ENCODE measurements at regions not wholly inside any gene's neighbourhood (a gene's known extent, or its start where the extent isn't known, plus 50 kb on each side); places are given as distances from the start of the nearest gene placed in this dataset.

DNA sequence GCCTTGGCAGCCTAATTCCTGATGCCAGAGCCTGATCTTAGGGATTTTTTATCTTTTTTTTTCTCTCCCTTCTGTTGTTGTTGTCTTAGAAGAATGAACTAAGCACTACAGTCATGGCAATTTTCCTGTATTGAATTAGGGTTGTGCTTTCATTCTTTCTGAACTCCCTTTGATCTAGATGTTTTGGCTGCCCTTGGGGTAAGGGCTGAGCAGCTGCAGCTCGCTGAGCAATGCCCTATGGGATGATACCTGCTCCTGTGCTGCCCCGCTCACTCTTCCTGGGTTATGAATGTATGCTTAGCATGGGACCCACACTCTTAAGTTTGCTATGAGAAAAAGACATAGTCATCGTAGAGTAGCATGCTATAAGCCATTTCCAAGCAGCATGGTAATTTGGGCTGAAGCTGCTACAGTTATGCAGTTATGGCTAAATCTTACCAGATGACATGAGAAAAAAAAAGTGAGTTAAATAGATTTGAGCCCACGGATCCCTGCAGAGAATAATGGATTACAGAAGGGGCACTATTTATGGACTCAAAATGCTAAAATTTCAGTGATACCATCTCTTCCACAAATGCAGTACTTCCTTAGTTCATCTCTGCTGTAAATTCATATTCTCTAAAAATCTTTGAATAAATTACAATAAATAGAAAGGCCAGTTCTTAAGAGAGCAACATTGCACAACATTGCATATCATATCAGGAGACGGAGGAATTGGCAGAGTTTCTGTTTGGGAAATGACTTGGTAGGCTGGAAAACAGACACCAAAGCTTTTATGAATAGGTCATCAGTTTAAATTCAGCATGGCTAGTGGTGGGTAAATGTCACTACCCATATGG is 79.2 kb upstream of the PTHLH start:
- TF ChIP-seq TCF12 (IDR thresholded peaks at IDR 0.05), result no peak
- no peak for TF ChIP-seq TCF12 (CRISPR knock-in tag; IDR thresholded peaks at IDR 0.05)
- no peak for TF ChIP-seq GATA4 (IDR thresholded peaks at IDR 0.05; ENCODE audit: borderline replicate concordance, low read depth)
- no peak for TF ChIP-seq MYNN (CRISPR knock-in tag; IDR thresholded peaks at IDR 0.05; ENCODE audit: low read depth)
- TF ChIP-seq TARDBP (CRISPR knock-in tag; IDR thresholded peaks at IDR 0.05), result no peak
- no peak for TF ChIP-seq ZNF777 (CRISPR knock-in tag; IDR thresholded peaks at IDR 0.05)
- no peak for TF ChIP-seq RAD21 (CRISPR knock-in tag; IDR thresholded peaks at IDR 0.05)
- TF ChIP-seq, protein P1, sequence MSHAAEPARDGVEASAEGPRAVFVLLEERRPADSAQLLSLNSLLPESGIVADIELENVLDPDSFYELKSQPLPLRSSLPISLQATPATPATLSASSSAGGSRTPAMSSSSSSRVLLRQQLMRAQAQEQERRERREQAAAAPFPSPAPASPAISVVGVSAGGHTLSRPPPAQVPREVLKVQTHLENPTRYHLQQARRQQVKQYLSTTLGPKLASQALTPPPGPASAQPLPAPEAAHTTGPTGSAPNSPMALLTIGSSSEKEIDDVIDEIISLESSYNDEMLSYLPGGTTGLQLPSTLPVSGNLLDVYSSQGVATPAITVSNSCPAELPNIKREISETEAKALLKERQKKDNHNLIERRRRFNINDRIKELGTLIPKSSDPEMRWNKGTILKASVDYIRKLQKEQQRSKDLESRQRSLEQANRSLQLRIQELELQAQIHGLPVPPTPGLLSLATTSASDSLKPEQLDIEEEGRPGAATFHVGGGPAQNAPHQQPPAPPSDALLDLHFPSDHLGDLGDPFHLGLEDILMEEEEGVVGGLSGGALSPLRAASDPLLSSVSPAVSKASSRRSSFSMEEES (CRISPR knock-in tag; IDR thresholded peaks at IDR 0.05), result no peak
- no peak for TF ChIP-seq ZNF644 (CRISPR knock-in tag; IDR thresholded peaks at IDR 0.05; ENCODE audit: low read depth)
- TF ChIP-seq, protein P2, sequence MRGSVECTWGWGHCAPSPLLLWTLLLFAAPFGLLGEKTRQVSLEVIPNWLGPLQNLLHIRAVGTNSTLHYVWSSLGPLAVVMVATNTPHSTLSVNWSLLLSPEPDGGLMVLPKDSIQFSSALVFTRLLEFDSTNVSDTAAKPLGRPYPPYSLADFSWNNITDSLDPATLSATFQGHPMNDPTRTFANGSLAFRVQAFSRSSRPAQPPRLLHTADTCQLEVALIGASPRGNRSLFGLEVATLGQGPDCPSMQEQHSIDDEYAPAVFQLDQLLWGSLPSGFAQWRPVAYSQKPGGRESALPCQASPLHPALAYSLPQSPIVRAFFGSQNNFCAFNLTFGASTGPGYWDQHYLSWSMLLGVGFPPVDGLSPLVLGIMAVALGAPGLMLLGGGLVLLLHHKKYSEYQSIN (CRISPR knock-in tag; IDR thresholded peaks at IDR 0.05; ENCODE audit: borderline replicate concordance), result no peak
